Lower leg skin (tissue), 4 donors: ENCODE measurements at regions not wholly inside any gene's neighbourhood (a gene's known extent, or its start where the extent isn't known, plus 50 kb on each side); places are given as distances from the start of the nearest gene placed in this dataset.

ENCODE experiments used
- DNase-seq, 2 donors: peaks; one replicate each; pipeline ENCODE4 v3.0.0-alpha.2; 2019; ENCODE audit warnings: low spot score in 2 of 2
- H3K4me3 ChIP-seq: fragments of 200-600 bp; sonication (generic); 2 replicates; pipeline ENCODE4 v1.5.1; 2017; ENCODE audit warnings: mild to moderate bottlenecking, low read depth; ENCODE audit not compliant: poor library complexity, severe bottlenecking
- CTCF ChIP-seq, 3 donors: fragments of 450-650 bp; IDR thresholded peaks; one replicate each; pipeline ENCODE4 v1.5.1; 2016; ENCODE audit warnings: antibody characterized with exemption in 3 of 3, mild to moderate bottlenecking in 3 of 3, moderate library complexity in 2 of 3
- POLR2A ChIP-seq, 2 donors: fragments of 450-650 bp; IDR thresholded peaks; one replicate each; pipeline ENCODE4 v1.6.1; 2016 to 2017; ENCODE audit warnings: antibody characterized with exemption in 2 of 2, mild to moderate bottlenecking in 1 of 2, moderate library complexity in 1 of 2
- WGBS, 2 donors: methylation state at CpG; one replicate each; pipeline ENCODE4 v1.1.5; 2018; 5-methylcytosine and 5-hydroxymethylcytosine counted together
- intact Hi-C: fragments of 100-400 bp; cut with DNase I; formaldehyde crosslinking; loops from one replicate; pipeline ENCODE4 v1.15.0; 2023; ENCODE audit warnings: low total_unique reads

GRCh38 chr5:68126886-68127285, 88.7 kb upstream of the PIK3R1 start:
- DNase-seq: no peak
- no peak overlapping the region for H3K4me3 ChIP-seq
- TF ChIP-seq CTCF (IDR thresholded peaks at IDR 0.05) (no peak), POLR2A (IDR thresholded peaks at IDR 0.05) (no peak)
- intact Hi-C loops: no loop called here
- WGBS, 2 donors: 72 to 75% methylated on average over 2 of the region's 2 CpGs

GRCh38 chr5:68122439-68123328, 92.9 kb upstream of the PIK3R1 start:
- intact Hi-C loops: no loop called here
- no peak overlapping the region for H3K4me3 ChIP-seq
- TF ChIP-seq CTCF (IDR thresholded peaks at IDR 0.05) (no peak), POLR2A (IDR thresholded peaks at IDR 0.05) (no peak)
- 70 to 76% methylated on average over 6 to 7 of the region's 7 CpGs for WGBS, 2 donors
- DNase-seq: no peak

DNA sequence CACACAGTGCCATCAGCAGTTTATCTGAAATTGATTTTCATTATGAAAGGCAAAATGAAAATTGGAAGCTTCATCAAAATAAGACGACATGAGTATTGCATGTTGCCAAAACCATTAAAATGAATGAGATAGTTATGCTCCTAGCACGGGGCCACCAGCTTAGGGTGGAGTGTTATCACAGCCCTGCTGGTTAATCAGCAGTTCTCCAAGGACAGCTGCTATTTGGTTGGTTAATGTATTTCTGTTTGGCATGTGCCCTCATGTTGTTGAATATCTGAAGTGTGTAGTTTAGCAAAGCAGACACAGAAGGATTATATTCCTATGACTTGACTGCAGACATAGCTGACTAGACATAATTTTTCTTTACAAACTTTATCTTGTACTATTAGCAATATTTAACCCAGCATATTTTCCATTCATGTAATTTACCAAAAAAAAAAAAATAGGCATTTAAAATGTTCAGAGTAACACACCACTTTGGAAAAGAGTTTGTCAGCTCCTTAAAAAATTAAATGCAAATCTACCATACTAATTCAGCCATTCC, 98.6 kb upstream of the PIK3R1 start:
- H3K4me3 ChIP-seq: no peak overlapping the region
- WGBS, 2 donors: 30 to 32% methylated on average over 2 of the region's 2 CpGs
- TF ChIP-seq POLR2A (IDR thresholded peaks at IDR 0.05) (no peak), CTCF (IDR thresholded peaks at IDR 0.05) (no peak)
- DNase-seq: no peak
- intact Hi-C loops: no loop called here

DNA sequence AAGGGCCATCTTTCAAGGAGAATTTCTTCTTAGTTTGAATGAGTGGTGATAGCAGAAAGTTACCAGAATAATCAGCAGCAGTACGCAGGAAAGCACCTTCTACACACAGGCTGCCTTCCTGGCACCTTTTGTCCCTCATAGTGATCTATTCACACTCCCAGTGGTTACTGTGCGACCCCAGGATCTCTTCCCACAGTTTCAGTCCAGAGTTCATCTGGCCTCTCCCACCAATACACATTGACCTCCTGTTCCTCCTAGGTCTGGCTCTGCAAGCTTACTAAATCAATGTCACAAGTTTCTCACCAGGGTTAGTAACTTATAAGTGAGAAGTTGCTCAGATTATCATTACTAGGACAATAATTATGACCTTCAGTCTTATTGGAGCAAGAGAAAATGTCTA, 99.1 kb upstream of the PIK3R1 start:
- 62 to 81% methylated on average over 2 of the region's 2 CpGs for WGBS, 2 donors
- H3K4me3 ChIP-seq: no peak overlapping the region
- intact Hi-C loops: no loop called here
- TF ChIP-seq CTCF (IDR thresholded peaks at IDR 0.05): no peak
- TF ChIP-seq POLR2A (IDR thresholded peaks at IDR 0.05): no peak
- no peak for DNase-seq

- 87 to 97% methylated on average over 2 of the region's 2 CpGs for WGBS, 2 donors
Observed at GRCh38 chr5:68115584-68115983, 100.0 kb upstream of the PIK3R1 start.

DNA sequence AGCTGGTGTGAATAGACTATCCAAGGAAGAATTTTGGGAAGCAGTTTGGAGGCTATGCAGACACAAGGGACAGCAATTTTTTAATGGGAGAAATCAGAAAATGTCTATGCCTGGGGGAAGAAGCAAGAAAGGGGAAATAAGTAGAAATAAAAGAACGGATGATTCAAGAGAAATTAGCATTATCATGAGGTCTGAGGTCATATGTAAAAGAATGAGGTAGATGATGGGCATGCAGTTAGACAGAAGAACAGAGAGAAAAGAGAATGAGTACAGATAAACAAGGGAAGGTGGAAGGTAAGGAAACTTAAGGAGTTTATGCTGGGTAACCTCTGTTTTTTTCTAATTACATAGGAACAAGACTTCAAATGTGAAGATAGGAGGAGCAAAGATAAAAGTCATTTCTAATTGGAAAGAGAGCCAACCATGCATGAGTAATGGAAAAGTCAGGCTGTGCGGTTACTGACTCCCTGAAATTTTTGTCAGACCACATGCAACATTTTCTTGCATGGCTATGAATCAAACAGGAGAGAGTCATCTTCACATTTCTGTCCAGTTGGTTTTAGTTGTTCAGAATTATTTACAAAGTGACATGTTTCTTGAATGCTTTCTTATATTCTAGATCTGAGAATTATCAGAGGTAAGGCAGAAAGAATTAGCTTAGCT, 101.0 kb upstream of the PIK3R1 start:
- intact Hi-C loops: no loop called here
- 50 to 58% methylated on average over 2 of the region's 2 CpGs for WGBS, 2 donors

More at GRCh38 chr5:68115584-68115983, 100.0 kb upstream of the PIK3R1 start:
- no peak for DNase-seq
- H3K4me3 ChIP-seq: no peak overlapping the region
- TF ChIP-seq POLR2A (IDR thresholded peaks at IDR 0.05): no peak
- intact Hi-C loops: no loop called here

More for the DNA sequence above, 101.0 kb upstream of the PIK3R1 start:
- no peak for TF ChIP-seq POLR2A (IDR thresholded peaks at IDR 0.05)
- TF ChIP-seq CTCF (IDR thresholded peaks at IDR 0.05): no peak
- H3K4me3 ChIP-seq: no peak overlapping the region
- DNase-seq: no peak
